ENCODE measurements at regions not wholly inside any gene's neighbourhood (a gene's known extent, or its start where the extent isn't known, plus 50 kb on each side); places are given as distances from the start of the nearest gene placed in this dataset.

DNA sequence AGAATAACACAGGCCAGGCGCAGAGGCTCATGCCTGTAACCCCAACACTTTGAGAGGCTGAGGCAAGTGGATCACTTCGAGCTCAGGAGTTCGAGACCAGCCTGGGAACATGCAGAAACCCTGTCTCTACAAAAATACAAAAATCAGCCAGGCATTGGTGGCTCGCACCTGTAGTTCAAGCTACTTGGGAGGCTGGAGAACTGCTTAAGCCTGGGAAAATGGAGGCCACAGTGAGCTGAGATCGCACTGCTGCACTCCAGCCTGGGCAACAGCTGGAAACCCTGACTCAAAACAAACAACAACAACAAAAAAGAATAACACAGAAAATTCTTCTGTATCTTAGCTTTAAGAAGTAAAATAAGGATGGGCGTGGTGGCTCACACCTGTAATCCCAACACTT, 440.3 kb downstream of the LRATD1 start:
- TF ChIP-seq TEAD4 (IDR thresholded peaks at IDR 0.05) (no peak), EGR1 (IDR thresholded peaks at IDR 0.05) (no peak), EP300 (IDR thresholded peaks at IDR 0.05; ENCODE audit: borderline replicate concordance) (no peak), RAD21 (IDR thresholded peaks at IDR 0.05; ENCODE audit: low read depth) (no peak), ZBTB7A (IDR thresholded peaks at IDR 0.05; ENCODE audit: low read depth) (no peak), REST (IDR thresholded peaks at IDR 0.05; ENCODE audit: low read depth) (no peak), YY1 (IDR thresholded peaks at IDR 0.05; ENCODE audit: low read depth) (no peak)
- TF ChIP-seq, protein P1, sequence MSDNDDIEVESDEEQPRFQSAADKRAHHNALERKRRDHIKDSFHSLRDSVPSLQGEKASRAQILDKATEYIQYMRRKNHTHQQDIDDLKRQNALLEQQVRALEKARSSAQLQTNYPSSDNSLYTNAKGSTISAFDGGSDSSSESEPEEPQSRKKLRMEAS (IDR thresholded peaks at IDR 0.05), result no peak
